Mucosa of stomach (tissue), 1 donor: ENCODE measurements at regions not wholly inside any gene's neighbourhood (a gene's known extent, or its start where the extent isn't known, plus 50 kb on each side); places are given as distances from the start of the nearest gene placed in this dataset.
"Not testable (repeated sequence)": the region's sequence is repeated elsewhere in the genome, so short reads cannot be mapped to it uniquely, and the experiment has no call there.

Source experiments
- H3K27me3 ChIP-seq: one replicate; pipeline ENCODE4 v1.7.0; 2013; ENCODE audit warnings: mild to moderate bottlenecking, low read length; ENCODE audit not compliant: control insufficient read depth, insufficient read depth
- H3K36me3 ChIP-seq: one replicate; pipeline ENCODE4 v1.7.0; 2013; ENCODE audit warnings: low read length; ENCODE audit not compliant: control insufficient read depth, insufficient read depth
- H3K4me1 ChIP-seq: one replicate; pipeline ENCODE4 v1.7.0; 2013; ENCODE audit warnings: mild to moderate bottlenecking, low read length; ENCODE audit not compliant: control insufficient read depth, insufficient read depth
- H3K4me3 ChIP-seq: one replicate; pipeline ENCODE4 v1.7.0; 2013; ENCODE audit warnings: low read length
- H3K9ac ChIP-seq: one replicate; pipeline ENCODE4 v1.7.0; 2013; ENCODE audit warnings: mild to moderate bottlenecking, low read length, moderate library complexity
- H3K9me3 ChIP-seq: one replicate; pipeline ENCODE4 v1.7.0; 2013; ENCODE audit warnings: mild to moderate bottlenecking, low read length, moderate library complexity; ENCODE audit not compliant: control insufficient read depth
- donor health status: Pancreatic carcinoma.

DNA sequence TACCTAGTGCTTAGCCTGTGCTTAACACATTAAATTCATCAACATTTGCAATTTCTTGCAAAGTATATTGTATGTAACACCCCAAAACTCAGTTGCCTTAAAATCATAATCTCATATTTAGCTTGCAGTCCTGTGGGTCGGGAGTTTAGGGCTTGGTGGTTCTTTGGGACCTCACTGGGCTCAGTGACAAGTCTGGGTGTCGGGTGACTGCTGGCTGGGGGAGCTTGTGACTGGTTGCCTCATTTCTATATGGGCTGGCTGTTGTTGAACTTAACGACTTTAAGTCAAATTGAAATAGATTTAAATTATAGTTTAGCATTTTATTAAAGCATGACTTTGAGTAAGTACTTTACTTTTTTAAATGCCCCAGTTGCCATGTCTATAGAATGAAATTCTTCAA is 401.4 kb upstream of the NR3C2 start:
- Histone ChIP-seq H3K9me3 (no peaks in the 10 kb centered on the region), H3K36me3 (no peaks in the 10 kb centered on the region), H3K27me3 (no peaks in the 10 kb centered on the region), H3K9ac (no peak overlapping the region), H3K4me1 (no peaks in the 10 kb centered on the region), H3K4me3 (no peak overlapping the region)

DNA sequence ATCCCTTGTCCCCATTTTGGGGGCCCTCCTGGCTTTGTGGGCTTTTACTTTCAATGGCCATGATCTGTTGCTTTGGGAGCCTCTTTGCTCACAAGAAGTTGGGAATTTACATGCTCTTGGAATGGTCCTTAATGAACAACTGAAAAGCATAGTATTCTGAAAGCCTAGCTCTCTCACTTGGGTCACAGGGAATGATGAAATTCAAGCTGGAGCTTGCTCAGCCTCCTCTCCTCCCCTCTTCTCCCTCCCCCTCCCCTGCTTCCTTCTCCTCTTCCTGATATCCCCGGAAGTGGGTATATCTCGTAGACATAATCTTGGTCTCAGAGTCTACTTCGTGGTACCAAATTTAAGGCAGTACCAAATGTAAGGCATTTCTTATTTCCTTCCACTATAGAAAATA is 400.6 kb upstream of the NR3C2 start:
- Histone ChIP-seq H3K4me3 (no peak overlapping the region), H3K9ac (no peak overlapping the region), H3K36me3 (no peaks in the 10 kb centered on the region), H3K9me3 (no peaks in the 10 kb centered on the region), H3K4me1 (no peaks in the 10 kb centered on the region), H3K27me3 (no peaks in the 10 kb centered on the region)

DNA sequence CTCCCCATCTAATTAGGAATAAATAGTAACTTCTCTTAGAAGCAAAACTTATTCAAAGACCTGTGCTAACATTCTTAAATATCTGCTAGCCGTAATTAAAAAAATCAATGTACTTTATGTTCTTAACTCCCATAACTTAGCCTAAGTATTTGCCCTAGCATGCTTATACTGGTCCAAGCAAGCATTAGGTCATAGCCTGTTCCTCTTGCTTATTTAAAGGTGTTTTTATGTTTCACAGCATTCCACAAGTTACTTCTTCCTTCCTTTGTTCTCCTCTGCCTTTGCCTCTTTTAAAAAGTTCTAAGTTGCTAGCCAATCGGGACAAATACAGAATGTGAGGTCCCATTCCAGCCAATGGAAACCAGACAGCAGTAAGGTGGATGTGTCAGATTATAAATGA is 395.4 kb upstream of the NR3C2 start:
- not testable (repeated sequence) for H3K9me3 ChIP-seq, H3K27me3 ChIP-seq, H3K9ac ChIP-seq

DNA sequence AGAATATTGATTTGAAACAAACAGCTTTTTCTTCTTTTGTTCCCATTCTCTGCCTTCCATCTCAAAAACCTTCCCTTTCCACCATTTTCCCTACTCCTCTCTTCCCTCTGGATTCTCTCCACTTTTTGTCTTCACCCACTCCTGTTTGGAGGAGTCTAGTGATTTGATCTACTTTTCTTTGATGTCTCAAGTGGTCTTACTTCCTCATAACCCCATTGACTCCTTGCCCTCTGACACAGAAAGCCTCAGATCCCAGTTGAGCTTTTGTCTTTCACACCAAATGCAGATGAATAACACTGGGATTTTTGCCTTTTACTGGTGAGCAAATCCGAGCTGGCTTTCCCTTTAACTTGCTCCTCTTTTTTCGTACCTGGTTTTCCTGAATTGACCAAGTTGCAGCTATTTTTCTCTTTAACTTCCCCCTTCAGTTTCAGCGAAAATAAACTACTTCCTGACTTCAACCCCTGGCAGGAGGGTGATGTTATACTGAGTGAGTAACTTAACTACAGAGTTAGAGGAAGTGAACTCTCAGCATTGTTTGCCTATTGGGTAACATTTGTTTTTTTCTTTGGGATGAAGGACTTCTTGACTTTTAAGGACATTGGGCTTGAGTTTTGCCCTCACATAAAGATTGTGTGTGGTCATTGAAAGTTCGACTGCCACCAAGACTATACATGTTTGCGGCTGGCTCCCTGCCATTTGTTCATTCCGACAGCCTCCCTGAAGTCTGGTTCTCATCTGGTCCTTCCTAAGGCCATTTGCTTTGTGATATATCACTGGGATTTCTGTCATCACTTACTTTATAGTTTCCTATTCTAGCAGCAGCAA is 392.8 kb upstream of the NR3C2 start:
- no peaks in the 10 kb centered on the region for H3K36me3 ChIP-seq
- no peaks in the 10 kb centered on the region for H3K27me3 ChIP-seq
- H3K9ac ChIP-seq, result no peak overlapping the region
- peaks cover 5% of the 10 kb centered on the region for H3K4me1 ChIP-seq
- H3K4me3 ChIP-seq, result no peak overlapping the region
- no peaks in the 10 kb centered on the region for H3K9me3 ChIP-seq

More for the DNA sequence above, 395.4 kb upstream of the NR3C2 start:
- H3K36me3 ChIP-seq, H3K4me1 ChIP-seq, H3K4me3 ChIP-seq: not testable (repeated sequence)

DNA sequence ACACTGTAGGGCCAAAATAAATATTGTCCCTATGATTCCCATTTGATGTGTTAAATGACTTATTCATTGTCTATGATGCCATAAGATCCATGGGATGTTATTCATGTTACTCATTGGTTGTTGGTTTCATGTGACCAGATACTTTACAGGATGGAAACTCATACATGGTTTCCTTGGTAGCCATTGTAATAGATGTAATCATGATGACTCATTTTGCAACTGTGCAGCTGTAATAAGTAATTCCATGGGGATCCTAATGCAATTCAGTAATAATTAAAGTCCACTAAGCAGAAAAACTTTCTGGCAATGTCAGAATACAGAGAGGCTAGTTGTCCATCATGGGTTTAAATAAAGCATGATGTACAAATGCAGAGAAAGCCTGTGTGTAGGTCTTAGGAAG is 389.7 kb upstream of the NR3C2 start:
- Histone ChIP-seq H3K27me3 (no peaks in the 10 kb centered on the region), H3K36me3 (no peaks in the 10 kb centered on the region), H3K4me1 (peaks cover 5% of the 10 kb centered on the region), H3K9me3 (no peaks in the 10 kb centered on the region), H3K9ac (no peak overlapping the region), H3K4me3 (no peak overlapping the region)

DNA sequence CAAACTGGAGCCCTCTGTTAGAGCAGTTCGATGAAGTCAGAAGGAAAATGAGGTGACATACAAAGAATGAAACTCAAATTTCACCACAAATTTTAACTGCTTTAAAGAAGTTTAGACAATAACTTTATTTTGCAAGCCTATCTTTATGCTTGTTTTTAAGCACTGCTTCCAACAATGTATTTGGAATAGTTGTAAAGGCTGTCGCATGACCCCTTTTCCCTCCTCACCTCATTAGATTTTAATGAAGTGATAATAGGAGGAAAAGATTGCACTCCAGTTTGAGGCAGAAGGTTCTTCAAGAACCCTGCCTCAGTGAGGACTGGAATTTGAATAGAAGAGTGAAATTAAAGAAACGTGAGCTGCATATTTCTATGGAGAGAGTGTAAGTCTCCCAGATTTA is 386.1 kb upstream of the NR3C2 start:
- Histone ChIP-seq H3K4me3 (no peak overlapping the region), H3K4me1 (peaks cover 6% of the 10 kb centered on the region), H3K9ac (no peak overlapping the region), H3K36me3 (no peaks in the 10 kb centered on the region), H3K9me3 (no peaks in the 10 kb centered on the region), H3K27me3 (no peaks in the 10 kb centered on the region)

DNA sequence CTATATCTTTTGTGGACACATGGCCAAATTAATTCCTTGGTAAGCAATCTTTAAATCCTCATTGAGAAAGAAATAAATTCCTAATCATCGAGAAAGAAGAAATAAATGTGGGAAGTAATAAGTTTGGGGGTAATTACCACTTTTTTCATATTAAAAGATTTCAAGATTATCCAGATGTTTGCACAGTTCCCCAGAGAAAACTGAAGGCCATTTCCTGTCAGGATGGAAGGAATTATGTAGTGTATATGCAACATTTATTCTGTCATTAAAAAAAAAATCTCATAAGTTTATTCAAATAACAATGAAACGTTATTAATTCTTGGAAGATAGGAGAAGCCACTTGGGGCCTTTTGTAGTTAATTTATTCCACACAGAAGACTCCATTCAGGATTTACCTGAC is 385.6 kb upstream of the NR3C2 start:
- Histone ChIP-seq H3K9ac (no peak overlapping the region), H3K9me3 (no peaks in the 10 kb centered on the region), H3K27me3 (no peaks in the 10 kb centered on the region), H3K36me3 (no peaks in the 10 kb centered on the region), H3K4me1 (peaks cover 10% of the 10 kb centered on the region), H3K4me3 (no peak overlapping the region)

DNA sequence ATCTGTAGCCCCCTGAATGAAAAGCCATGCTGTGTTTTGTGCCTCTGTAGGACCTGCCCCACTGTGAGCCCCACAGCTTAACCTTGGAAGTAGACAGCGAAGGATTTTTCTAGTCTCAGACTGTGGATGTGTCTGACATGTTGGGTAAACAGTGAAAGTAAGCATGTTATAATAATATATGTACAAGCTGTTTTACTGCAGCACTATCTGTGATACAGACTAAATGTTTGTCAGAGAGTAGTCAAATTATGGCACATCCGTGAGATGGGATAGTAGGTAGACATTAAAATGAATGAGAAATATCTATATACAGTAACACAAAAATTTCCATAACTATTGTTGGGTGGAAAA is 381.2 kb upstream of the NR3C2 start:
- H3K9ac ChIP-seq, result no peak overlapping the region
- peaks cover 16% of the 10 kb centered on the region for H3K4me1 ChIP-seq
- H3K4me3 ChIP-seq, result no peak overlapping the region
- H3K36me3 ChIP-seq, result no peaks in the 10 kb centered on the region
- H3K9me3 ChIP-seq, result no peaks in the 10 kb centered on the region
- H3K27me3 ChIP-seq, result no peaks in the 10 kb centered on the region

DNA sequence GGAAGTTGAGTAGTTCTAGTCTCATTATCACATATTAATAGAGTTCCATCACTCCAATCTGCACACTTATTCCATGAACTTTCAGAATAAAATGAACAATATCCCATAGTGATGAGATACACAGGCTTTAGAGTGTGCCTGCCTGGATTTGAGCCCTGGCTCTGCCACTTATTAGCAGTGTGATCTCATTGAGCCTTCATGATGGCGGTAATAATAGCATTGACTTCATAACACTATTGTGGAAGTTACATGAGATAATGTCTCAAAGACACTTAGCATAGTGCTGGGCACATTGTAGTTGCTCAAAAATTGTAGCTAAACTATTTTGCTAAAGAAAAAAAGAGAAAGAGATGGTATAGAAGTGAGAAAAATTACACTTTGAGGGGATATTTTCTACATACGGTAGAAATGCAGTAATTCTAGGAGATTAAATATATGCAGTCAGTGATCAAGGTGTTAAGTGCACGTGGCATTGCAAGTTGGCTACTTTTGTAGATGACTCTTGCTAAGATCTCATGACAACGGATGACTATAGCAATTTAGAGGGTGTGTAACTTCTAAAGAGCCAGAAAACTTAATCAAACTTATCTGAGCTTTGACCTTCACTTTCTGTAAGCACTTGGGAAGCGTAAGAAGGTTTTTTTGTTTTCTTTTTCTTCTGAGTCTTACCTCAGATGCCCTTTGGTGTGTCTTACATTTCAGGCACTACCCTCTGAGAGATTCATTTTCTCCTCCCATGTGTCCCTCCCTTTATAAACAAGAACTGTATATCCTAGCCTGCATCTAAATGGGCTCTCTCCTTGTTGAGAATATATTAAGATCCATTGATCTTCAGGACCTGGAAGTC is 380.6 kb upstream of the NR3C2 start:
- H3K4me1 ChIP-seq, result peaks cover 16% of the 10 kb centered on the region
- no peak overlapping the region for H3K4me3 ChIP-seq
- no peaks in the 10 kb centered on the region for H3K27me3 ChIP-seq
- H3K9ac ChIP-seq, result no peak overlapping the region
- H3K36me3 ChIP-seq, result no peaks in the 10 kb centered on the region
- no peaks in the 10 kb centered on the region for H3K9me3 ChIP-seq

DNA sequence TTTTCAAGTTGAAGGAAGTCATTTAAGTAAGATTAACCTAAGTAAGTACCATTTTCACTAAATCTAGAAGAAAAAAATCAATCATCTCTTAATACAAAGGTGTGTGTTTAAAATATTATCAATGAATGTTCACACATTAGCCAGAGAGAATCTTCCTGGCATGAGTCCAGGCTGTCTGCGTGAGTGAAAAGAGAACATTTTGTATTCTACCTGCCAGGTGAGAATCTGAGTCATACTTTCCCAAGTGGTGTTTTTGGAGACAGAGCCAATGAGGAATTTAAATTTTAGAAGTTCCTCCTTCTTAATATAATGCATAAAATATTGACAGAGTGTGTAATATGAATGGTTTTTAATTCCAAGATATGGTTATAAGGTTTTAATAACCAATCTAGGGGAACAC is 371.8 kb upstream of the NR3C2 start:
- H3K9me3 ChIP-seq, result no peaks in the 10 kb centered on the region
- H3K27me3 ChIP-seq, result no peaks in the 10 kb centered on the region
- H3K36me3 ChIP-seq, result no peaks in the 10 kb centered on the region
- H3K4me3 ChIP-seq, result no peak overlapping the region
- no peaks in the 10 kb centered on the region for H3K4me1 ChIP-seq
- H3K9ac ChIP-seq, result no peak overlapping the region

DNA sequence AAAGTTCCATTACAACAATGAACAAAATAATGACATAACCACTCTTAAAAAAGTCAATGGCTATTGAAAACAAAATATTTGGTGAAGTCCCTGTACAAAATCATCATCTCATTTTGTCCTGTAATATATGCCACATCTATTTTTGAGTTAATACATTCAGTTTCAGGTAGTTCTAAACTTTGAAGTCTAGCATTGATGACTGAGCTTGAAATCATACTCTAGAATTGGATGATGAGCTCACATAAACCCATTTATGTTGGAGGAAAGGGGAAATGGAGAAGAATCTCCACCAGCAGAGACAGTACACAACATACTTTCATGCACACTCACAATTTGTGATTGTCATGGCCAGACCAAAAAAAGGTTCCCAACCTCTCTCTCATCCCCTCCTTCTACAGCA is 371.1 kb upstream of the NR3C2 start:
- Histone ChIP-seq H3K36me3 (no peaks in the 10 kb centered on the region), H3K27me3 (no peaks in the 10 kb centered on the region), H3K4me1 (no peaks in the 10 kb centered on the region), H3K9ac (no peak overlapping the region), H3K9me3 (no peaks in the 10 kb centered on the region), H3K4me3 (no peak overlapping the region)

DNA sequence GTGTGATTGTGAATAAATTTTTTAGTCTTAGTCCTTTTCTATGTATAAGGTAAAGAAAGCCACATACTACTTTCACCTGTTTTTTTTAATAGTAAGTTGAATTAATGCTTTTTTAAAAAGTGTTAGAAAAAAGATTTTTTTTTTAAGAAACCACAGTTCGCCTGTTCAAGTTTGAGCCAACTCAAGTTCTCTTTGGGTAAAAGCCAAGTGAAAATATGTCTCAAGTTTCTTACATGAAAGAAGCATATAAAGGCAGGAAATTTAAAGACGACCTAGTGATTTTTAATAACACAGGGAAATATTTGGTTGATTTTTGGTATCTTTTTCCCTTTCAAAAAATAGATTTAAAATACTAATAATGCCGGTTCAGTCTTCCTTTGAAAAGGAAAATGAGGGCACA is 369.9 kb upstream of the NR3C2 start:
- H3K9me3 ChIP-seq, result no peaks in the 10 kb centered on the region
- H3K27me3 ChIP-seq, result no peaks in the 10 kb centered on the region
- no peak overlapping the region for H3K9ac ChIP-seq
- H3K36me3 ChIP-seq, result no peaks in the 10 kb centered on the region
- H3K4me3 ChIP-seq, result no peak overlapping the region
- no peaks in the 10 kb centered on the region for H3K4me1 ChIP-seq
